GM12874 (cell line): ENCODE measurements at regions not wholly inside any gene's neighbourhood (a gene's known extent, or its start where the extent isn't known, plus 50 kb on each side); places are given as distances from the start of the nearest gene placed in this dataset.

Experiments used
- TF ChIP-seq, protein P1 (sequence below): IDR thresholded peaks from 2 replicates; pipeline ENCODE4 v1.5.1; 2011; ENCODE audit warnings: low read depth, mild to moderate bottlenecking, control low read depth, low read length, moderate library complexity; ENCODE audit not compliant: insufficient read depth

DNA sequence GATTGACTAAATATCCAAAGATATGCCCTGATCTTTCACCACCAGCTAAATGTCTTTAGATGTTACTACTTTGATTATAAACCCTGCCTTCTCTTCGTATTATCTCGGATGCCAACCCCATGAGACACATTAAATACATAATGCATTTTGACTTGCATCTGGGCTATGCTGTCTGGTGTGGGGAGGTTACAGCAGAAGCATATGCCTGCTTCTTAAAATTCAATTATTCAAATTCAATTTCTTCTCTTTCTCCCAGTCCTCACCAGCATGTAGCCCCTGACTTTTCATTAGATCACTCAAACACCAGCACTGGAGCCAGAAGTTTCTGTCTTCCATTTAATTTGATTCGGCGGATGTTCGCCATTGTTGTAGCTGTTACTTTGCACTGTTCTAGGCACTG is 360.7 kb upstream of the CAMK1G start:
- TF ChIP-seq, protein P1, sequence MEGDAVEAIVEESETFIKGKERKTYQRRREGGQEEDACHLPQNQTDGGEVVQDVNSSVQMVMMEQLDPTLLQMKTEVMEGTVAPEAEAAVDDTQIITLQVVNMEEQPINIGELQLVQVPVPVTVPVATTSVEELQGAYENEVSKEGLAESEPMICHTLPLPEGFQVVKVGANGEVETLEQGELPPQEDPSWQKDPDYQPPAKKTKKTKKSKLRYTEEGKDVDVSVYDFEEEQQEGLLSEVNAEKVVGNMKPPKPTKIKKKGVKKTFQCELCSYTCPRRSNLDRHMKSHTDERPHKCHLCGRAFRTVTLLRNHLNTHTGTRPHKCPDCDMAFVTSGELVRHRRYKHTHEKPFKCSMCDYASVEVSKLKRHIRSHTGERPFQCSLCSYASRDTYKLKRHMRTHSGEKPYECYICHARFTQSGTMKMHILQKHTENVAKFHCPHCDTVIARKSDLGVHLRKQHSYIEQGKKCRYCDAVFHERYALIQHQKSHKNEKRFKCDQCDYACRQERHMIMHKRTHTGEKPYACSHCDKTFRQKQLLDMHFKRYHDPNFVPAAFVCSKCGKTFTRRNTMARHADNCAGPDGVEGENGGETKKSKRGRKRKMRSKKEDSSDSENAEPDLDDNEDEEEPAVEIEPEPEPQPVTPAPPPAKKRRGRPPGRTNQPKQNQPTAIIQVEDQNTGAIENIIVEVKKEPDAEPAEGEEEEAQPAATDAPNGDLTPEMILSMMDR = no peak

DNA sequence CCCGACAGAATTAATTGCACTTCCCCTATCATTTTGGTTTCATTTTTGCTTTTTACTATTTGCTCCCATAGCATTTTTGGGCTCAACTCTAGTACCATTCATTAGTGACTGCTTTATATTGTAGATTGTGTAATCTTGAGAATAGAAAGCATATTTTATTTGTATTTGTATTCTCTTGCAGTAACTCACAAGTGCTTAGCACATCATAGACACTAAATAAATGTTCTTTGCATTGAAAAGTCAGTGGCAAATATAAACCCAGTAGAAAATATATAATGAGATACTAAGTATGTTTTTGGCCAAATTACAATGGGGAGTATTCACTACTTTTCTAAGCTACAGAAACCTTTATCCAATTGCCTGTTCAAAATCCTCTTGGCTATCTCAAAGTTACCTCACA is 359.7 kb upstream of the CAMK1G start:
- TF ChIP-seq, protein P1 = no peak

DNA sequence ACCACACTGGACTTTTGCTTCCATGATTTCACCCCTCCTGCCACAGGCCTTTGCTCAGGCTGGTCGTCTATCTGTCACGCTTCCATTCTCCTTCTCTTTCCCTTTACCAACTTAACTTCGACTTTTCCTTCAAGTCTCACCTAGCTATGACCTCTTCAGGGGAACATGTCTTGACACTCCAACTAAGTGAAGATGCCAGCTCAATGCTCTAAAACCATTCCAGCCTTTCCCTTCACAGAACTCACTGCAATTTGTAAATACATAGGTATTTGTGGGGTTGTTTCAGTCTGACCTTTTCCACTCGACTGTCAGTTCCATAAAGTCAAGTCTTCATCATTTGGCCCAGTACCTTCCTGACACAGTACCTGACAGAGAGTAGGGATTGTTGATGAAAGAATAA is 358.6 kb upstream of the CAMK1G start:
- TF ChIP-seq, protein P1 = no peak

DNA sequence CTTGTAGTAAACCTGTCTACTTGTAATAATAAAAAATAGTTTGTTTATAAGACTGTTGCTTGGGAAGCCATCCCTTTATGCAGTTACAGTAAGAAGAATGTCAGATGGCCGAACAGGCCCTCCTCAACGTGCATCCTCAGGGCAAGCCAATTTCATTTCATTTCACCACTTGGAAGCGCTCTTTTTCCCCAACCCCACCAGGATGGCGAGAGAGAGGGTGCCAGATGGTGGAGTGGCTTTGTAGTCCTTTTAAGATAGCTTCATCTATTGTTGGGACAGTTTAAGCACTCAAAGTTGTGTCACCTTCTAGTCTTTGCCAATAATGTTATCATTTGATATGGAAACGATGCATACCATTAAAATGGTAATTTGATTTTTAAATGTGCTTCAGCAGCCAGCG is 356.3 kb upstream of the CAMK1G start:
- TF ChIP-seq, protein P1 = no peak

DNA sequence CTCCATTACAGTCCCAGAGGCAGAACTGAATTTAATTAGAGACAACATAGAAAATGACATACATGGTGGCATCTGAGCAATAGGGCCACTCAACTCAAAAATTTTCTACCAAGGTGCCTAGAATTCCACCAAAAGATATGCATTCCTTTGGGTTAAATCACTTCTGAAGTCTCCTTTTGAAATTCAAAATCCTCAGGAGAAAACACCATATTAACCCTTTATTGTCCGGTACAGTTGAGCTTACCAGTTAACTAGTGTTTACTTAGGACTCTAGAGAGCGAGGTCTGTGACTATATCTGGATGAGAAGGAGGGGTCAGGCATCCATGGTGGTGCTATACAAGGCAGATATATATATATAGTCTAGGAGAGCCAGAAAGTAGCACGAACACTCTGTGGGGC is 355.6 kb upstream of the CAMK1G start:
- TF ChIP-seq, protein P1 = no peak

DNA sequence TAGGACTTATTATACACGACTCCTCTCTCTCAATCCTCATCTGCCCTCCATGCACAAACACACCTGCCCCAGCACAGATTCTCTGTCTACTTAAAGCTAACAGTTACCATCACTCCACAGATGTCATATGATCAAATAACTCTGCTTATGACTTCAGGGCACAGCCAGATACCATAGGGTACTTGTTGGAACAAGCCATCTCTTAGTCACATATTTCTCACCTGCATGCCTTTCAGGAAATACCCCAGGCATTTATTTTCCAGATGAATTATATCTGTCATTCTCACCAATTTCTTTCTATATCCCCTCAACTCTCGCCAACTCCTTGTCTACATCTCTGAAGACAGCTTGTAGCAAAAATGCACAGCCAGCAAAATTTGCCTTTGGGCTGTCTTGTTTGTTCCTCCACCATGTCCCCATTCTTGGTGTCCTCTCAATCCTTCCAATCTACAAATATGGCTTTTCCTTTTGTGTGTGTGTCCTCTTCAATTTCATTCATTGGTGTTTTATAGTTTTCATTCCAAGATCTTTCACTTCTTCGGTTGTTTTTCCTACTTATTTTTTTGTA is 353.9 kb upstream of the CAMK1G start:
- TF ChIP-seq, protein P1 = no peak

DNA sequence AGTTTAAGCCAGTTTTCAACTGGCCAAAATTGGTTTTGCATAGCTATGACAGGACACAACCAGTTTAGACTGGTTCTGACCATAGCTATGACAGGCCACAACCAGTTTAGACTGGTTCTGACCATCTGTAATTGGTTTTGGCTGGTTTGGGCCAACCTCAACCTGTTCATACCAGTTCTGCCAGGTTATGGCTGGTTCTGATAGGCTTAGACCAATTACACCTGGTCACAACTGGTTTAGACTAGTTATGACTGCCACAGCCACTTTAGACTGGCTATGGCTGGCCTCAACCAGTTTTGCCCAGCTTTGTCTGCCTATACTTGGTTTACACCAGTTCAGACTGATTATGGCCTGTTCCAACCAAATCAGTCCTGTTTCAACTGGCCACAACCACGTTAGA is 353.2 kb upstream of the CAMK1G start:
- TF ChIP-seq, protein P1 = no peak
